Endodermal cell (in vitro differentiated cells): ENCODE measurements at regions not wholly inside any gene's neighbourhood (a gene's known extent, or its start where the extent isn't known, plus 50 kb on each side); places are given as distances from the start of the nearest gene placed in this dataset.

ENCODE experiments used
- DNase-seq: peaks from one replicate; pipeline ENCODE4 v3.0.0-alpha.2; 2017
- H3K27ac ChIP-seq: 2 replicates; pipeline ENCODE4 v1.5.1; 2013; ENCODE audit warnings: mild to moderate bottlenecking, low read depth, low read length, moderate library complexity
- H3K27me3 ChIP-seq: 2 replicates; pipeline ENCODE4 v1.6.1; 2013; ENCODE audit warnings: mild to moderate bottlenecking, low read length, moderate library complexity; ENCODE audit not compliant: insufficient read depth, control insufficient read depth, poor library complexity, severe bottlenecking
- H3K36me3 ChIP-seq: 2 replicates; pipeline ENCODE4 v1.7.0; 2013; ENCODE audit warnings: mild to moderate bottlenecking, low read length, moderate library complexity; ENCODE audit not compliant: control insufficient read depth, insufficient read depth
- H3K4me1 ChIP-seq: one replicate; pipeline ENCODE4 v1.7.0; 2013; ENCODE audit warnings: low read length; ENCODE audit not compliant: control insufficient read depth, insufficient read depth
- H3K4me3 ChIP-seq: 2 replicates; pipeline ENCODE4 v1.5.1; 2013; ENCODE audit warnings: mild to moderate bottlenecking, low read length, moderate library complexity
- H3K9ac ChIP-seq: 2 replicates; pipeline ENCODE4 v1.6.1; 2013; ENCODE audit warnings: mild to moderate bottlenecking, low read length, moderate library complexity; ENCODE audit not compliant: poor library complexity, severe bottlenecking; ENCODE audit errors: extremely low read depth
- H3K9me3 ChIP-seq: 2 replicates; pipeline ENCODE4 v1.6.1; 2013; ENCODE audit warnings: mild to moderate bottlenecking, low read length, moderate library complexity; ENCODE audit not compliant: control insufficient read depth
- H3K27ac Mint-ChIP-seq: 2 replicates; pipeline ENCODE4 v1.8.0; 2020; ENCODE audit warnings: mixed read lengths
- H3K27me3 Mint-ChIP-seq: 2 replicates; pipeline ENCODE4 v1.8.0; 2021; ENCODE audit warnings: mild to moderate bottlenecking, mixed read lengths; ENCODE audit not compliant: insufficient read depth
- H3K36me3 Mint-ChIP-seq: 2 replicates; pipeline ENCODE4 v1.8.0; 2020; ENCODE audit warnings: low read depth, mixed read lengths
- H3K4me1 Mint-ChIP-seq: 2 replicates; pipeline ENCODE4 v1.8.0; 2020; ENCODE audit warnings: mixed read lengths
- H3K4me3 Mint-ChIP-seq: 2 replicates; pipeline ENCODE4 v1.8.0; 2020; ENCODE audit warnings: mild to moderate bottlenecking, moderate library complexity, mixed read lengths
- H3K9me3 Mint-ChIP-seq: 2 replicates; pipeline ENCODE4 v1.8.0; 2020; ENCODE audit warnings: mild to moderate bottlenecking, mixed read lengths
- WGBS, 2 experiments: methylation state at CpG; one replicate each; pipeline versions ENCODE4 v1.1.5 to v1.1.7; 2013; ENCODE audit warnings: missing lambda C conversion rate in 2 of 2, mixed read lengths in 1 of 2; ENCODE audit not compliant: insufficient coverage in 1 of 2, insufficient read length in 1 of 2; 5-methylcytosine and 5-hydroxymethylcytosine counted together
- TF ChIP-seq, protein P1 (sequence below): fragments of 200-600 bp; sonication (generic); conservative IDR thresholded peaks from 2 replicates; pipeline ENCODE4 v1.5.0; 2021; ENCODE audit warnings: antibody characterized with exemption, mild to moderate bottlenecking

DNA sequence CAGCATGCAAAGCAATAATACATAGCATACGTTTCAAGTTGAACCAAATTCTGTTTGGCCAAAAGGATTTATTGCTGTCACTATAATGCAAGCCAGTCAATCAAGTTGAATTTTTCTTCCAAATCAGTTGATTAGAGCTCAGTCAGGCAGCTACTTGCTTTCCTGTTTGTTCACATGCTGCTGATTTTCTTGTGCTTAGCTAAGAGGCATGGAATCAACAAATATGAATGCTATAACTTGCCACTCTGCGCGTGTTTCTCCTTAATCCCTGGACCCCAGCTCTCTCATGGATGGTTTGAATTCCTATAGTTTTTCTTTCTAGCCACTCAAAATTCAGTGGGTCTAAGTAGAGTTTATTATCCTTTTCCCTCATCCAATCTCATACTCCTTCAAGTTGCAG lies 311.3 kb downstream of the KLF5 start:
- Histone ChIP-seq H3K4me3 (no peak overlapping the region), H3K36me3 (no peaks in the 10 kb centered on the region), H3K27me3 (no peaks in the 10 kb centered on the region), H3K27ac (no peak overlapping the region), H3K4me1 (no peaks in the 10 kb centered on the region), H3K9me3 (no peaks in the 10 kb centered on the region), H3K9ac (no peak overlapping the region)
- TF ChIP-seq, protein P1, sequence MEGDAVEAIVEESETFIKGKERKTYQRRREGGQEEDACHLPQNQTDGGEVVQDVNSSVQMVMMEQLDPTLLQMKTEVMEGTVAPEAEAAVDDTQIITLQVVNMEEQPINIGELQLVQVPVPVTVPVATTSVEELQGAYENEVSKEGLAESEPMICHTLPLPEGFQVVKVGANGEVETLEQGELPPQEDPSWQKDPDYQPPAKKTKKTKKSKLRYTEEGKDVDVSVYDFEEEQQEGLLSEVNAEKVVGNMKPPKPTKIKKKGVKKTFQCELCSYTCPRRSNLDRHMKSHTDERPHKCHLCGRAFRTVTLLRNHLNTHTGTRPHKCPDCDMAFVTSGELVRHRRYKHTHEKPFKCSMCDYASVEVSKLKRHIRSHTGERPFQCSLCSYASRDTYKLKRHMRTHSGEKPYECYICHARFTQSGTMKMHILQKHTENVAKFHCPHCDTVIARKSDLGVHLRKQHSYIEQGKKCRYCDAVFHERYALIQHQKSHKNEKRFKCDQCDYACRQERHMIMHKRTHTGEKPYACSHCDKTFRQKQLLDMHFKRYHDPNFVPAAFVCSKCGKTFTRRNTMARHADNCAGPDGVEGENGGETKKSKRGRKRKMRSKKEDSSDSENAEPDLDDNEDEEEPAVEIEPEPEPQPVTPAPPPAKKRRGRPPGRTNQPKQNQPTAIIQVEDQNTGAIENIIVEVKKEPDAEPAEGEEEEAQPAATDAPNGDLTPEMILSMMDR, result no peak
- peaks cover 3% of the 10 kb centered on the region for H3K4me1 Mint-ChIP-seq
- no peaks in the 10 kb centered on the region for H3K9me3 Mint-ChIP-seq
- H3K36me3 Mint-ChIP-seq, result no peaks in the 10 kb centered on the region
- H3K27ac Mint-ChIP-seq, result no peak overlapping the region
- no peak overlapping the region for H3K4me3 Mint-ChIP-seq
- H3K27me3 Mint-ChIP-seq, result no peaks in the 10 kb centered on the region
- 99 to 100% methylated on average over 3 of the region's 3 CpGs for WGBS, 2 experiments
- no peak for DNase-seq

DNA sequence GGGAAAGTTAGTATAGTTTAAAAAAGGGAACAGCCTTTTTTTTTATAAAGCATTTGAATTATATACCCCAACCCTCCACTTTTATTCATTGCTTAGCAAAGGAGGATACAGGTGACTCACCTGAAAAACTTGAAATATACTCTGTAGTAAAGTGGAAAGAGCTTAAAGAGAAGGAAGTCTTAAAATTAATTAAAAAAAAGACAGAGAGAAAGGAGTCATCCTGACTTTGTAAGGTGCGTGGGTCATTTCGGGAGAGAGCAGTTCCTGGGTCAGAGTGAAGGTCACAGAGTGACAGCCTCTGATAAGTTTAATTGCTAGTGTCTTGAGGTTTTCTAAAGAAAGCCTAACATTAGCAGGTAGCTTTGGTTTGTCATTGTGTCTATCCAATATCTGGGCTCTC lies 310.3 kb downstream of the KLF5 start:
- Histone ChIP-seq H3K27me3 (no peaks in the 10 kb centered on the region), H3K9ac (no peak overlapping the region), H3K4me1 (no peaks in the 10 kb centered on the region), H3K4me3 (no peak overlapping the region), H3K27ac (no peak overlapping the region), H3K9me3 (no peaks in the 10 kb centered on the region), H3K36me3 (no peaks in the 10 kb centered on the region)
- Mint-ChIP-seq H3K27ac (no peak overlapping the region), H3K27me3 (no peaks in the 10 kb centered on the region), H3K4me1 (peaks cover 3% of the 10 kb centered on the region), H3K4me3 (no peak overlapping the region), H3K36me3 (no peaks in the 10 kb centered on the region), H3K9me3 (no peaks in the 10 kb centered on the region)
- WGBS, 2 experiments, result 79 to 100% methylated on average over 2 of the region's 2 CpGs
- no peak for DNase-seq
- TF ChIP-seq, protein P1, result no peak

DNA sequence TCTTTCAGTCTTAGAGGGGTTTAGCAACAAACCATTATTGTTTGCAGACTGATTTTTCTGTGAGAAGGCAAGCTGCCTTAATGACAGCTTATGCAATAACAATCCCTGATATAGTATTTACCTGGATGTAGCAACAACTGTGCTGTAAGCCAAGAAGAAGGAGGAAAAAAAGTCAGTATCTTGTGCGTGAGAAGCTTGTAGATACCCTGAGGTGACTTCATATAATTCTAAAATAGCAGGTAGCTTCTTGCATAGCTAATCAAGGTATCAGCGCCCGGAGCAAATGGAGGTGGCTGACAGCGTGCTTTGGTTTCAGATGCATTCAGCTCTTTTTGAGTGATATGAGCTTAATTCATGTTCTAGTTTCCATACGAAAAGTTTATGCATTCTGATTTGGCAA lies 309.8 kb downstream of the KLF5 start:
- H3K27ac Mint-ChIP-seq, result no peak overlapping the region
- Histone ChIP-seq H3K27ac (no peak overlapping the region), H3K9me3 (no peaks in the 10 kb centered on the region), H3K27me3 (no peaks in the 10 kb centered on the region), H3K4me3 (no peak overlapping the region), H3K36me3 (no peaks in the 10 kb centered on the region), H3K4me1 (no peaks in the 10 kb centered on the region), H3K9ac (no peak overlapping the region)
- TF ChIP-seq, protein P1, result no peak
- no peak for DNase-seq
- no peaks in the 10 kb centered on the region for H3K9me3 Mint-ChIP-seq
- H3K36me3 Mint-ChIP-seq, result no peaks in the 10 kb centered on the region
- peaks cover 3% of the 10 kb centered on the region for H3K4me1 Mint-ChIP-seq
- H3K4me3 Mint-ChIP-seq, result no peak overlapping the region
- WGBS, 2 experiments, result 95 to 100% methylated on average over 4 to 5 of the region's 5 CpGs
- no peaks in the 10 kb centered on the region for H3K27me3 Mint-ChIP-seq
